DMS 273 treated with DMSO at 0.1 percent for 48 hours (cell line): ENCODE measurements at regions not wholly inside any gene's neighbourhood (a gene's known extent, or its start where the extent isn't known, plus 50 kb on each side); places are given as distances from the start of the nearest gene placed in this dataset.

Experiments used
- DNase-seq: peaks from one replicate; lab custom pipeline; 2025; lab: John Stamatoyannopoulos, UW

GRCh38 chr14:96617635-96618034, 115.5 kb downstream of the PAPOLA start:
- DNase-seq, result no peak

GRCh38 chr14:96622926-96623325, 120.7 kb downstream of the PAPOLA start:
- no peak for DNase-seq

GRCh38 chr14:96623676-96624484, 121.7 kb downstream of the PAPOLA start:
- DNase-seq, result no peak

GRCh38 chr14:96624661-96625425, 122.7 kb downstream of the PAPOLA start:
- peak; percentile 62 for DNase-seq

GRCh38 chr14:96625426-96625985, 123.3 kb downstream of the PAPOLA start:
- no peak for DNase-seq

GRCh38 chr14:96626121-96626768, 124.1 kb downstream of the PAPOLA start:
- no peak for DNase-seq

- no peak for DNase-seq
Measured at GRCh38 chr14:96626916-96627315, 124.7 kb downstream of the PAPOLA start.

GRCh38 chr14:96627386-96627785, 125.2 kb downstream of the PAPOLA start:
- DNase-seq, result no peak

- DNase-seq, result no peak
Measured at GRCh38 chr14:96627811-96628775, 125.9 kb downstream of the PAPOLA start.

- DNase-seq, result no peak
Measured at GRCh38 chr14:96629082-96629481, 126.9 kb downstream of the PAPOLA start.

- no peak for DNase-seq
Measured at GRCh38 chr14:96629558-96630222, 127.5 kb downstream of the PAPOLA start.

GRCh38 chr14:96630281-96630680, 128.1 kb downstream of the PAPOLA start:
- no peak for DNase-seq

- DNase-seq, result no peak
Measured at GRCh38 chr14:96631030-96631429, 128.8 kb downstream of the PAPOLA start.

- DNase-seq, result no peak
Measured at GRCh38 chr14:96631621-96632362, 129.6 kb downstream of the PAPOLA start.

GRCh38 chr14:96632363-96632758, 130.2 kb downstream of the PAPOLA start:
- DNase-seq, result no peak

- DNase-seq, result no peak
Measured at GRCh38 chr14:96633096-96633495, 130.9 kb downstream of the PAPOLA start.

- DNase-seq, result no peak
Measured at GRCh38 chr14:96634481-96634880, 132.3 kb downstream of the PAPOLA start.

- DNase-seq, result no peak
Measured at GRCh38 chr14:96634896-96635295, 132.7 kb downstream of the PAPOLA start.

- DNase-seq, result no peak
Measured at GRCh38 chr14:96635850-96636249, 133.7 kb downstream of the PAPOLA start.

GRCh38 chr14:96637521-96637920, 135.3 kb downstream of the PAPOLA start:
- no peak for DNase-seq
